Loucy (cell line): ENCODE measurements at regions not wholly inside any gene's neighbourhood (a gene's known extent, or its start where the extent isn't known, plus 50 kb on each side); places are given as distances from the start of the nearest gene placed in this dataset.

Source experiments
- H2AFZ ChIP-seq: fragments of 200-600 bp; sonication (generic); 2 replicates; pipeline ENCODE4 v1.6.0; 2016; ENCODE audit warnings: antibody characterized with exemption, mild to moderate bottlenecking, low read length, moderate library complexity
- H3F3A ChIP-seq: fragments of 200-600 bp; 2 replicates; pipeline ENCODE4 v1.6.0; 2016; ENCODE audit warnings: antibody characterized with exemption, low read depth, mild to moderate bottlenecking
- H3K27me3 ChIP-seq: fragments of 200-600 bp; sonication (generic); 2 replicates; pipeline ENCODE4 v1.6.1; 2014; ENCODE audit warnings: low read length, mild to moderate bottlenecking; ENCODE audit not compliant: insufficient read depth, poor library complexity, severe bottlenecking
- H3K36me3 ChIP-seq: fragments of 200-600 bp; sonication (generic); 2 replicates; pipeline ENCODE4 v1.6.1; 2016; ENCODE audit warnings: low read length; ENCODE audit not compliant: insufficient read depth
- H3K4me1 ChIP-seq: fragments of 200-600 bp; sonication (generic); 2 replicates; pipeline ENCODE4 v1.5.1; 2014; ENCODE audit warnings: low read length, mild to moderate bottlenecking; ENCODE audit not compliant: insufficient read depth, poor library complexity, severe bottlenecking
- H3K4me2 ChIP-seq: fragments of 200-600 bp; sonication (generic); 2 replicates; pipeline ENCODE4 v1.6.0; 2014; ENCODE audit warnings: antibody characterized with exemption, low read length, low read depth, mild to moderate bottlenecking; ENCODE audit not compliant: poor library complexity, severe bottlenecking
- H3K4me3 ChIP-seq: fragments of 200-600 bp; sonication (generic); 2 replicates; pipeline ENCODE4 v1.5.1; 2014; ENCODE audit warnings: low read length, mild to moderate bottlenecking, mixed read lengths; ENCODE audit not compliant: poor library complexity, severe bottlenecking
- H3K79me2 ChIP-seq: fragments of 200-600 bp; sonication (generic); 2 replicates; pipeline ENCODE4 v1.6.1; 2014; ENCODE audit warnings: low read length; ENCODE audit not compliant: insufficient read depth
- H3K9ac ChIP-seq: fragments of 200-600 bp; sonication (generic); 2 replicates; pipeline ENCODE4 v1.6.0; 2014; ENCODE audit warnings: mild to moderate bottlenecking, low read depth, low read length, moderate library complexity; ENCODE audit not compliant: poor library complexity, severe bottlenecking
- H3K9me2 ChIP-seq: fragments of 200-600 bp; sonication (generic); replicated peaks from 2 replicates; pipeline ENCODE4 v1.6.1; 2016; ENCODE audit warnings: low read depth, low read length, mixed read lengths
- H3K9me3 ChIP-seq: fragments of 200-600 bp; sonication (generic); 2 replicates; pipeline ENCODE4 v1.6.1; 2014; ENCODE audit warnings: mild to moderate bottlenecking, antibody characterized with exemption, low read length, low read depth; ENCODE audit not compliant: insufficient read depth
- H4K20me1 ChIP-seq: fragments of 200-600 bp; sonication (generic); 2 replicates; pipeline ENCODE4 v1.6.0; 2014; ENCODE audit warnings: antibody characterized with exemption, low read length, mild to moderate bottlenecking; ENCODE audit not compliant: insufficient read depth, poor library complexity, severe bottlenecking
- EZH2phosphoT487 ChIP-seq: fragments of 200-600 bp; IDR thresholded peaks from 2 replicates; pipeline ENCODE4 v1.6.1; 2018; ENCODE audit warnings: antibody characterized with exemption, mild to moderate bottlenecking, moderate library complexity, borderline replicate concordance
- TF ChIP-seq, protein P1 (sequence below): fragments of 200-600 bp; sonication (generic); conservative IDR thresholded peaks from 2 replicates; pipeline ENCODE4 v1.5.1; 2014; ENCODE audit warnings: mild to moderate bottlenecking, antibody characterized with exemption, low read length

DNA sequence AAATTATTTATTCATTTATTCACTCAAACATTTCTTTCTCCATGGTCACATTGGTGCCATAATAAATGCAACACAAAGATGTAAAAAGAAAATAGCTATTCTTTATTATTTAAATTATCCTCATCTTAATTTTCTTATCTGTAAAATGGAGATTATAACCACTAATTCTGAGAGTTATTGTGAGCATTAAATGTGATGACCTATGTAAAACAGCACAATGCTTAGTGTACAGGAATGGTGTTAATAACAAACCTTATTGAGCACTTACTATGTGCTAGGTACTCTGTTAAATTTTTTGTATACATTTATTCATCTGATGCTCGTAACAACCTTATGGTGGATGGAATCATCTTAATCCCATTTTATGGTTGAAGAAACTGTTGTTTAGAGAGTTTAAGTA lies 84.6 kb downstream of the NTMT2 start:
- H2AFZ ChIP-seq, result no peak overlapping the region
- no peaks in the 10 kb centered on the region for H3F3A ChIP-seq
- no peaks in the 10 kb centered on the region for H3K4me1 ChIP-seq
- H3K79me2 ChIP-seq, result no peaks in the 10 kb centered on the region
- no peaks in the 10 kb centered on the region for H3K9me2 ChIP-seq
- H3K9me3 ChIP-seq, result no peaks in the 10 kb centered on the region
- H3K9ac ChIP-seq, result no peak overlapping the region
- no peaks in the 10 kb centered on the region for H3K27me3 ChIP-seq
- H3K4me3 ChIP-seq, result no peak overlapping the region
- no peak overlapping the region for H3K4me2 ChIP-seq
- TF ChIP-seq, protein P1, sequence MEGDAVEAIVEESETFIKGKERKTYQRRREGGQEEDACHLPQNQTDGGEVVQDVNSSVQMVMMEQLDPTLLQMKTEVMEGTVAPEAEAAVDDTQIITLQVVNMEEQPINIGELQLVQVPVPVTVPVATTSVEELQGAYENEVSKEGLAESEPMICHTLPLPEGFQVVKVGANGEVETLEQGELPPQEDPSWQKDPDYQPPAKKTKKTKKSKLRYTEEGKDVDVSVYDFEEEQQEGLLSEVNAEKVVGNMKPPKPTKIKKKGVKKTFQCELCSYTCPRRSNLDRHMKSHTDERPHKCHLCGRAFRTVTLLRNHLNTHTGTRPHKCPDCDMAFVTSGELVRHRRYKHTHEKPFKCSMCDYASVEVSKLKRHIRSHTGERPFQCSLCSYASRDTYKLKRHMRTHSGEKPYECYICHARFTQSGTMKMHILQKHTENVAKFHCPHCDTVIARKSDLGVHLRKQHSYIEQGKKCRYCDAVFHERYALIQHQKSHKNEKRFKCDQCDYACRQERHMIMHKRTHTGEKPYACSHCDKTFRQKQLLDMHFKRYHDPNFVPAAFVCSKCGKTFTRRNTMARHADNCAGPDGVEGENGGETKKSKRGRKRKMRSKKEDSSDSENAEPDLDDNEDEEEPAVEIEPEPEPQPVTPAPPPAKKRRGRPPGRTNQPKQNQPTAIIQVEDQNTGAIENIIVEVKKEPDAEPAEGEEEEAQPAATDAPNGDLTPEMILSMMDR, result no peak
- TF ChIP-seq EZH2phosphoT487, result no peak
- no peaks in the 10 kb centered on the region for H4K20me1 ChIP-seq
- H3K36me3 ChIP-seq, result no peaks in the 10 kb centered on the region

GRCh38 chr1:170231662-170232061 lies 85.9 kb downstream of the NTMT2 start:
- no peaks in the 10 kb centered on the region for H3K4me1 ChIP-seq
- no peak for TF ChIP-seq EZH2phosphoT487
- H3K79me2 ChIP-seq, result no peaks in the 10 kb centered on the region
- H3K9me3 ChIP-seq, result no peaks in the 10 kb centered on the region
- H3K4me2 ChIP-seq, result no peak overlapping the region
- H3K9me2 ChIP-seq, result no peaks in the 10 kb centered on the region
- H3K4me3 ChIP-seq, result no peak overlapping the region
- no peaks in the 10 kb centered on the region for H3K27me3 ChIP-seq
- no peak overlapping the region for H2AFZ ChIP-seq
- H3K36me3 ChIP-seq, result no peaks in the 10 kb centered on the region
- no peaks in the 10 kb centered on the region for H3F3A ChIP-seq
- H3K9ac ChIP-seq, result no peak overlapping the region
- no peaks in the 10 kb centered on the region for H4K20me1 ChIP-seq

DNA sequence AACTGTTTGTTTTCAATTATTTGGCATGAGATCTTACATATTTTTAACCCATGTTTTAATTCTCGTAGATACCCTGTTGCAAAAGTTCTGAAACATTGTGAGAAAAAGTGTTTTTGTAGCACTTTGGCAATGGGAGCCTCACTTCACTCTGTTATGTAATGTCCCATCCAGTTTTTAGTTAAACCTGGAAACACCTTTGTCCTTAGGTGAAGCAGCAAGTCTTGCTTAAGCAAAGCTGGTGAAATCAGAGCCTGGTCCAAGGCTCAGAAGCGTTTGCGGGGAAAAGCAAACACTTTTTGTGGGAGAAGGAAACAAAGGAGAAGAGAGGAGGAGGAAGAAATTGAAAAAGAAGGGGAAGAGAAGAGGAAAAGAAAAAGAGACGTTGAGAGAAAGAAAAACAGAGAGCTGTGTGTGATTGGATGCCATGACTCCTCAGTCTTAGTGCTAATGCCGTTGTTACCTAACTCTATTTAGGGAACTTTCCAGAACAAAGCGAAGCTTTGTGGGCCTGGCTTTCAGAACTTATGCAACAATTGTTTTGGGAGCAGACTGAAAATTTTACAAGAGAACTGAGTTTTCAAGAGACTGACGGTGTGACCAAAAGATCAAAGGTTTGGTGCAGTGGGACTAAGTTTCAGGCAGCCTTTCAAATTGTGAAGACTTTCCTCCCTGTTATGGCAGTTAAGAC lies 93.1 kb downstream of the NTMT2 start:
- Histone ChIP-seq H3K4me3 (no peak overlapping the region), H3K9me2 (no peaks in the 10 kb centered on the region), H3K9me3 (no peaks in the 10 kb centered on the region), H3K4me2 (no peak overlapping the region), H3K36me3 (no peaks in the 10 kb centered on the region), H3K4me1 (no peaks in the 10 kb centered on the region), H2AFZ (no peak overlapping the region; the same call in 1 of the 2 replicates), H3K27me3 (no peaks in the 10 kb centered on the region), H3K79me2 (no peaks in the 10 kb centered on the region), H4K20me1 (no peaks in the 10 kb centered on the region), H3F3A (no peaks in the 10 kb centered on the region), H3K9ac (no peak overlapping the region)
- TF ChIP-seq EZH2phosphoT487, result no peak
- TF ChIP-seq, protein P1, result no peak

GRCh38 chr1:170239445-170239844 lies 93.7 kb downstream of the NTMT2 start:
- Histone ChIP-seq H3K9me3 (no peaks in the 10 kb centered on the region), H4K20me1 (no peaks in the 10 kb centered on the region), H3K9me2 (no peaks in the 10 kb centered on the region), H2AFZ (no peak overlapping the region), H3F3A (no peaks in the 10 kb centered on the region), H3K4me2 (no peak overlapping the region), H3K79me2 (no peaks in the 10 kb centered on the region), H3K4me1 (no peaks in the 10 kb centered on the region), H3K27me3 (no peaks in the 10 kb centered on the region), H3K9ac (no peak overlapping the region), H3K36me3 (no peaks in the 10 kb centered on the region), H3K4me3 (no peak overlapping the region)
- no peak for TF ChIP-seq EZH2phosphoT487
- TF ChIP-seq, protein P1, result no peak
